BE2C (cell line): ENCODE measurements at regions not wholly inside any gene's neighbourhood (a gene's known extent, or its start where the extent isn't known, plus 50 kb on each side); places are given as distances from the start of the nearest gene placed in this dataset.
A peak's percentile ranks its signal among the peaks of the same experiment; 100 is the strongest.
"Not testable (repeated sequence)": the region's sequence is repeated elsewhere in the genome, so short reads cannot be mapped to it uniquely, and the experiment has no call there.

Source experiments
- DNase-seq: peaks from one replicate; pipeline ENCODE4 v3.0.0-alpha.2; 2020
- H3K27me3 ChIP-seq: fragments of 250-450 bp; sonication (Bioruptor Pico); 2 replicates; pipeline ENCODE4 v1.5.1; 2020; ENCODE audit warnings: mild to moderate bottlenecking
- H3K36me3 ChIP-seq: fragments of 250-450 bp; sonication (Bioruptor Pico); 2 replicates; pipeline ENCODE4 v1.5.1; 2020; ENCODE audit warnings: mild to moderate bottlenecking
- H3K4me1 ChIP-seq: fragments of 250-450 bp; sonication (Bioruptor Pico); 2 replicates; pipeline ENCODE4 v1.5.1; 2020
- H3K4me3 ChIP-seq: 2 replicates; pipeline ENCODE4 v1.5.1; 2011; ENCODE audit warnings: low read depth, low read length
- H3K9me3 ChIP-seq: fragments of 250-450 bp; sonication (Bioruptor Pico); 2 replicates; pipeline ENCODE4 v1.5.1; 2020
- TF ChIP-seq, protein P1 (sequence below): IDR thresholded peaks from 2 replicates; pipeline ENCODE4 v1.5.1; 2012; ENCODE audit warnings: mild to moderate bottlenecking, low read depth, low read length

DNA sequence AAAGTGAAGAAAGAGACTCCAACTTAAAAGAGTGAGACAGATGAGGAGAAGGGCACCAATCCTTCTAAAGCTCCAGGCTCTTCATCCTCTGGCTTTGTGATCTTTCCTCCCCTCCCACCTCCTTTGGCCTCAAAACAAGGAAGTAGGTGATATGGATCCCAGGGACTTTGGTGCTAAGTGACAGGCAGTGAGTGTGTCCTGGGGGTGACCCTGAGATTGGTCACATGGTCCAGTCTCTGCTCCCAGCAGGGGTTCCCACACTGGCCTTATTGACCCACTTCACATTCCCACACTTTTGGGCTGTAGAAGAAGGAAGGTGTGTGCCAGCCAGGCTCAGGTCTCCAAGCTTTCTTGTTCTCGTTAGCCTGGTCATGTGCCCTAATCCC lies 401.2 kb upstream of the PROX1 start:
- Histone ChIP-seq H3K36me3 (no peaks in the 10 kb centered on the region), H3K4me3 (no peak overlapping the region), H3K27me3 (no peaks in the 10 kb centered on the region), H3K4me1 (no peaks in the 10 kb centered on the region), H3K9me3 (no peaks in the 10 kb centered on the region)
- TF ChIP-seq, protein P1, sequence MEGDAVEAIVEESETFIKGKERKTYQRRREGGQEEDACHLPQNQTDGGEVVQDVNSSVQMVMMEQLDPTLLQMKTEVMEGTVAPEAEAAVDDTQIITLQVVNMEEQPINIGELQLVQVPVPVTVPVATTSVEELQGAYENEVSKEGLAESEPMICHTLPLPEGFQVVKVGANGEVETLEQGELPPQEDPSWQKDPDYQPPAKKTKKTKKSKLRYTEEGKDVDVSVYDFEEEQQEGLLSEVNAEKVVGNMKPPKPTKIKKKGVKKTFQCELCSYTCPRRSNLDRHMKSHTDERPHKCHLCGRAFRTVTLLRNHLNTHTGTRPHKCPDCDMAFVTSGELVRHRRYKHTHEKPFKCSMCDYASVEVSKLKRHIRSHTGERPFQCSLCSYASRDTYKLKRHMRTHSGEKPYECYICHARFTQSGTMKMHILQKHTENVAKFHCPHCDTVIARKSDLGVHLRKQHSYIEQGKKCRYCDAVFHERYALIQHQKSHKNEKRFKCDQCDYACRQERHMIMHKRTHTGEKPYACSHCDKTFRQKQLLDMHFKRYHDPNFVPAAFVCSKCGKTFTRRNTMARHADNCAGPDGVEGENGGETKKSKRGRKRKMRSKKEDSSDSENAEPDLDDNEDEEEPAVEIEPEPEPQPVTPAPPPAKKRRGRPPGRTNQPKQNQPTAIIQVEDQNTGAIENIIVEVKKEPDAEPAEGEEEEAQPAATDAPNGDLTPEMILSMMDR = no peak
- DNase-seq = no peak

DNA sequence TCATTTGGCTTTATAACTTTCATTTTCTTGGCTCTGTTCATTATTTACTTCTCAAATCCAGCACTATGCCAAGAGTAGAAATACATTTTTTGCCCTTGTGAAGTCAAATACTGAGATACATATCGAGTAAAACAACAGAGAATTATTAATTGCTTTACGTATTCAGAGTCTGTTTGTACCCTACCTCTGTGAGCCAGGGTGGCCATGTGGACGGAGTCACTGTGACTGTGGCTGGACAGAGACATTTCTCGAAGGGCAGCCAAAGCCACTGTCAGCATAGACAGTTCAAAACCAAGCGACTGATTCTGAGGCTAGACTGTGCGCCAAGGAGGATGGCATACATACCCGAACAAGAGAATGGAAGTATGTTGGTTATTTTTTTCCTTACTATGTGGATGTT lies 391.0 kb upstream of the PROX1 start:
- H3K27me3 ChIP-seq = no peaks in the 10 kb centered on the region
- no peak for DNase-seq
- H3K4me1 ChIP-seq = no peaks in the 10 kb centered on the region
- H3K36me3 ChIP-seq = no peaks in the 10 kb centered on the region
- no peak overlapping the region for H3K4me3 ChIP-seq
- TF ChIP-seq, protein P1 = no peak
- no peaks in the 10 kb centered on the region for H3K9me3 ChIP-seq

DNA sequence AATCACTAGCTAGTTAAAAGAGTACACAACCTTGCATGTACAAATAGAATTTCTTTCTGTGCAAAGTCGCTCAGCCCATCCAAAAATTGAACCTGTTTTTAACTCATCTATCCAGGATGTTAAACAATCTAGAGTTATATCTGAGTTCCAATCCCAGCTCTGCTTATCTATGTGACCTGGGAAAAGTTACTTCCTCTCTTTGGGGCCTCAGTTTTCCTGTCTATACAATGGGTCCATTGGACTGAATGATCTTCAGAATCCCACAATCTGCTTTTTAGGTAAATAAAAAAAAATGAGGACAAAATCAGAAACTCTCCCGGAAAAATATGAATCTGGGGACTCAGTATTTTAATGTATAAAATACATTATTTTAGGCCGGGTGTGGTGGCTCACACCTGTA lies 389.5 kb upstream of the PROX1 start:
- no peaks in the 10 kb centered on the region for H3K4me1 ChIP-seq

DNA sequence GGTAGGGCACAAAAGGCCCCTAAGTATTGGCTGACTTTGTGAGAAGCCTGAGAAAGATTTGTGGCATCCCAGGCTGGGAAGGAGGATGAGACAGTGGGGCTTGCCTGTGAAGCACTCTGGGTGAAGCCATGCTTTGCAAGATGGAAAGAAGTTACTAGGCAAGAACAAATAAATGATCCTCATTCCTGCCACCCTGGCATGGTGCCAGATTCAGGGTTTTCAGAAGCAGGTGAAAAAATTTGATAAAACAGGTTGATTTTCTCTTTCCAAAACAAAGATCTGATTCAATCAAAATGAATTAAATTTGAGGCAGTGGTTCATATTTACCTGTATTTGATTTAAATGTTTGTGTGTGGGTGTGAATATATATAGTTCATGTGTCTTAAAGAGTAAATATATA lies 386.9 kb upstream of the PROX1 start:
- Histone ChIP-seq H3K27me3 (no peaks in the 10 kb centered on the region), H3K36me3 (no peaks in the 10 kb centered on the region), H3K4me3 (no peak overlapping the region), H3K4me1 (no peaks in the 10 kb centered on the region), H3K9me3 (no peaks in the 10 kb centered on the region)
- TF ChIP-seq, protein P1 = no peak
- no peak for DNase-seq

More for the DNA sequence above, 389.5 kb upstream of the PROX1 start:
- TF ChIP-seq, protein P1 = no peak
- H3K4me3 ChIP-seq = no peak overlapping the region
- H3K9me3 ChIP-seq = no peaks in the 10 kb centered on the region
- H3K27me3 ChIP-seq = no peaks in the 10 kb centered on the region
- no peaks in the 10 kb centered on the region for H3K36me3 ChIP-seq
- DNase-seq = no peak

DNA sequence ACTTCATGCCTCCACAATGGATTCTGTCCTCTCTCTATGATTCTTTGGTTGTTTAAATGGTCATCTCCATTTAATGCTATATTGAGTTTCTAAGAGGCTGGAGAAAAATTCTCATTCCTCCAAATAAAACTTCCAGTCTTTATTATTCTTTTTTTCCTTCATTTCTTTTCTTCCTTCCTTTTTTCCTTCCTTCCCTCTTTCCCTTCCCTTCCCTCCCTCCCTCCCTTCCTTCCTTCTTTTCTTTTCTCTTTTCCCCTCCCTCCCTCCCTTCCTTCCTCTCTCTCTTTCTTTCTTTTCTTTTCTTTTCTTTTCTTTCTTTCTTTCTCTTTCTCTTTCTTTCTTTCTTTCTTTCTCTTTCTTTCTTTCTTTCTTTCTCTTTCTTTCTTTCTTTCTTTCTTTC lies 386.1 kb upstream of the PROX1 start:
- H3K4me3 ChIP-seq, H3K36me3 ChIP-seq, DNase-seq: not testable (repeated sequence)

DNA sequence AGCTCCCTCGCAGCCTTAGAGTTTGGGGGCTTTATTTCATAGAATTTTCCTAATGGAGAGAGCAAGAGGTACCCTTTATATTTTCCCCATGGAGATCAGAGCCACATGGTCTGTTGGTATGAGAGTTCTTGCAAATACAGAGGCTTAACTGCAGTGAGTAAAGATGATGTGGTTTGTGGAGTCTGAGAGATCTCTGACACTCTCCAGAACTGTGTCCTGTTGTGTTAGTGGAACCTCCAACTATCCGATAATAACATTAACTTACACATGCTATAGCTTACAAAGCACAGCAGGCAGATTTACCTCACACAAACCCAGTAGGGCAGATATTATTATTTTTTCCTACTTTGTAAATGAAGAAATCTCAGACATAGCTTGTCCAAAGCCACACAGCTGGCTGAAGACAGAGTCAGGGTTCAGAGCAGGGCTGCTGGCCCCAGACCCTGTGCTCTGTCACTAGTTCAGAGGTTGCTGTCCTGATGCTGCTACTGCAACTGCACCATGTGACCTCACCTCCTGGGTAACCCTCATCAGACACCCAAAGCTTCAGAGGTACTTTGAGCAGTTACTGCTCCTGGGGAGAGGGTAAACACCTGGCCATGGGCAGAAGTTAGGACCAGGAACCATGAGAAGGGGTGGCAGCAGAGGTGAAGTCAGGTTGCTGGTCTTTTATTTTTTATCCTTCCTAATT lies 384.8 kb upstream of the PROX1 start:
- TF ChIP-seq, protein P1 = no peak
- H3K9me3 ChIP-seq = no peaks in the 10 kb centered on the region
- H3K27me3 ChIP-seq = no peaks in the 10 kb centered on the region
- H3K4me1 ChIP-seq = no peaks in the 10 kb centered on the region
- H3K36me3 ChIP-seq = no peaks in the 10 kb centered on the region
- no peak overlapping the region for H3K4me3 ChIP-seq
- no peak for DNase-seq

More for the DNA sequence above, 386.1 kb upstream of the PROX1 start:
- H3K27me3 ChIP-seq, H3K4me1 ChIP-seq, H3K9me3 ChIP-seq: not testable (repeated sequence)

DNA sequence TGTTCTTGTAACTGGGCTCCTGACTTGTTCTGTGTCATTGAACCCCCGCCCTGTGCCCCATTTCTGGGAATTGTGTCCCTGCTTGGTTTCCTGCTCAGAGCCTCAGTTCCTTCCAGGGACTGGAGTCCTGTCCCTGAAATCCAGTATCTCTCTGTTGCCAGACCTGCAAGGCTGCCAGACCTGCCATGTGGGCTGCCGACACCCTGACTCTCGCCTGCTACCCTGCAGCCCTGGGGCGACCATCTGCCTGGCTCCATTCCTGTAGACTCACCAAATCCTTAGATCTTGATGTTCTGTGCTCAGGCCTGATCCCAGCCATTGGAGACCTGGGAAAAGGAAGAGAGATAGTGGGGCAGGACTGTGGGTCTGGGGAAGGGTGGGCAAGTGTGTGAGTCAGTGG lies 383.3 kb upstream of the PROX1 start:
- Histone ChIP-seq H3K4me1 (no peaks in the 10 kb centered on the region), H3K9me3 (no peaks in the 10 kb centered on the region), H3K27me3 (no peaks in the 10 kb centered on the region), H3K4me3 (no peak overlapping the region), H3K36me3 (no peaks in the 10 kb centered on the region)
- TF ChIP-seq, protein P1 = no peak
- DNase-seq = peak; percentile 54
